GM19463 (cell line): ENCODE measurements at regions not wholly inside any gene's neighbourhood (a gene's known extent, or its start where the extent isn't known, plus 50 kb on each side); places are given as distances from the start of the nearest gene placed in this dataset.

Experiments used
- ATAC-seq: cut with Tn5 transposase; IDR thresholded peaks from one replicate; pipeline ENCODE4 v1.9.1; 2021; ENCODE audit warnings: mild to moderate bottlenecking, moderate library complexity; ENCODE audit not compliant: unreplicated experiment

- ATAC-seq: no peak
Observed at GRCh38 chr7:45987521-45988290, 66.6 kb upstream of the IGFBP3 start.

GRCh38 chr7:45986355-45987298, 65.6 kb upstream of the IGFBP3 start:
- ATAC-seq: no peak

GRCh38 chr7:45985902-45986301, 64.8 kb upstream of the IGFBP3 start:
- no peak for ATAC-seq

- no peak for ATAC-seq
Observed at GRCh38 chr7:45984386-45985295, 63.6 kb upstream of the IGFBP3 start.

GRCh38 chr7:45983720-45984255, 62.7 kb upstream of the IGFBP3 start:
- ATAC-seq: no peak

GRCh38 chr7:45982907-45983719, 62.0 kb upstream of the IGFBP3 start:
- no peak for ATAC-seq

- ATAC-seq: no peak
Observed at GRCh38 chr7:45982132-45982531, 61.1 kb upstream of the IGFBP3 start.

- no peak for ATAC-seq
Observed at GRCh38 chr7:45980973-45981372, 59.9 kb upstream of the IGFBP3 start.

GRCh38 chr7:45980181-45980905, 59.3 kb upstream of the IGFBP3 start:
- no peak for ATAC-seq

- ATAC-seq: no peak
Observed at GRCh38 chr7:45979275-45980180, 58.5 kb upstream of the IGFBP3 start.

GRCh38 chr7:45978731-45979211, 57.7 kb upstream of the IGFBP3 start:
- no peak for ATAC-seq

GRCh38 chr7:45978010-45978681, 57.1 kb upstream of the IGFBP3 start:
- ATAC-seq: peak; percentile 60

- ATAC-seq: no peak
Observed at GRCh38 chr7:45977256-45977780, 56.2 kb upstream of the IGFBP3 start.

- no peak for ATAC-seq
Observed at GRCh38 chr7:45976485-45976856, 55.4 kb upstream of the IGFBP3 start.

GRCh38 chr7:45975847-45976484, 54.9 kb upstream of the IGFBP3 start:
- no peak for ATAC-seq

GRCh38 chr7:45975367-45975766, 54.3 kb upstream of the IGFBP3 start:
- no peak for ATAC-seq
